ENCODE measurements at regions not wholly inside any gene's neighbourhood (a gene's known extent, or its start where the extent isn't known, plus 50 kb on each side); places are given as distances from the start of the nearest gene placed in this dataset.

DNA sequence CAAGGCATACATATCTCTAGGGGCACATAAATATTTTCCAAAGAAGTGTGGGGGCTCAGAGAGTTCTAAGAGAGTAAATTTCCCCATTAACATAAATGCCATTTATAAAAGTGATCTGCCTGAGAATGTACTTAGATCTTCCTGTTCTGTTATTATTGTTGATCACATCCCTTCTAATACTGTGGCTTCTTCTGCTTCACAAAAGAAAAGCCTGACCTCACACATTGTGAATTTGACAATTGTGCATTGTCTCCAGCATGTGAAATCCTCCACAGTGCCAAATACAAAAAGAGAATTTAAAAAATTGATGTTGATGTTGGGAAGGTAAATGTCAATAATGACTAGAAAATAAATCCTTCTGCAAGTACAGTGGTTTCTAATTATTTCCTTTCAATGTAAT, 330.5 kb upstream of the LRIG3 start:
- no peak overlapping the region for H3K27ac ChIP-seq
- no peaks in the 10 kb centered on the region for H3K36me3 ChIP-seq
- intact Hi-C loops (cut with DNase I; ENCODE audit: low total_unique reads), result no loop called here
- no peak overlapping the region for H3K4me3 ChIP-seq
- no peak for DNase-seq
- TF ChIP-seq POLR2A (IDR thresholded peaks at IDR 0.05) (no peak), POLR2AphosphoS5 (IDR thresholded peaks at IDR 0.05) (no peak)
- peaks cover 0 to 21% (median 12%) of the 10 kb centered on the region in 4 donors for H3K9me3 ChIP-seq
- no peaks in the 10 kb centered on the region for H3K27me3 ChIP-seq
- no peaks in the 10 kb centered on the region for H3K4me1 ChIP-seq

DNA sequence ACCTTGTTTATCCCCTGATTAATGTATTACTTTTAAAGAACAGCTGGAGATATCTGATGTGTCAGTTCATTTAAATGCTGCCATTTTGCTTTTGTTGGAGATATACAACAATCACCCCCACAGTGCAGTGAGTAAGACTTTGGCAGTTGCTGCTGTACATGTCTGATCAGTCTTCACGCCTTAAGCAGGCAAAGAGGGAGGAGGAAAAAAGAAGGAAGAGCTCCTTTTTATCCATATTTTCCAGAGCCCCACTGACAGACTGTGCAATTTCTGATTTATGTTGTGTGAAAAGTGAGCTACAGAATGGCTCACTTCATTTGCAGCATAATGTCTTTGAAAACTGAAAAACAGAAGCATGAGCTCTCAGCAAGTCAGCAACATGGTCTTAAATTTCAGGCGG, 319.7 kb upstream of the LRIG3 start:
- 77 to 92% (median 83%) methylated on average over 2 of the region's 2 CpGs for WGBS, 5 donors
- Histone ChIP-seq H3K4me1 (no peaks in the 10 kb centered on the region), H3K27me3 (no peaks in the 10 kb centered on the region), H3K9me3 (no peaks in the 10 kb centered on the region), H3K36me3 (no peaks in the 10 kb centered on the region), H3K4me3 (no peak overlapping the region), H3K27ac (no peak overlapping the region)
- intact Hi-C loops (cut with DNase I; ENCODE audit: low total_unique reads), result no loop called here
- TF ChIP-seq POLR2A (IDR thresholded peaks at IDR 0.05) (no peak), EP300 (IDR thresholded peaks at IDR 0.05) (no peak), POLR2AphosphoS5 (IDR thresholded peaks at IDR 0.05) (no peak)
- TF ChIP-seq, protein P1, sequence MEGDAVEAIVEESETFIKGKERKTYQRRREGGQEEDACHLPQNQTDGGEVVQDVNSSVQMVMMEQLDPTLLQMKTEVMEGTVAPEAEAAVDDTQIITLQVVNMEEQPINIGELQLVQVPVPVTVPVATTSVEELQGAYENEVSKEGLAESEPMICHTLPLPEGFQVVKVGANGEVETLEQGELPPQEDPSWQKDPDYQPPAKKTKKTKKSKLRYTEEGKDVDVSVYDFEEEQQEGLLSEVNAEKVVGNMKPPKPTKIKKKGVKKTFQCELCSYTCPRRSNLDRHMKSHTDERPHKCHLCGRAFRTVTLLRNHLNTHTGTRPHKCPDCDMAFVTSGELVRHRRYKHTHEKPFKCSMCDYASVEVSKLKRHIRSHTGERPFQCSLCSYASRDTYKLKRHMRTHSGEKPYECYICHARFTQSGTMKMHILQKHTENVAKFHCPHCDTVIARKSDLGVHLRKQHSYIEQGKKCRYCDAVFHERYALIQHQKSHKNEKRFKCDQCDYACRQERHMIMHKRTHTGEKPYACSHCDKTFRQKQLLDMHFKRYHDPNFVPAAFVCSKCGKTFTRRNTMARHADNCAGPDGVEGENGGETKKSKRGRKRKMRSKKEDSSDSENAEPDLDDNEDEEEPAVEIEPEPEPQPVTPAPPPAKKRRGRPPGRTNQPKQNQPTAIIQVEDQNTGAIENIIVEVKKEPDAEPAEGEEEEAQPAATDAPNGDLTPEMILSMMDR (IDR thresholded peaks at IDR 0.05), result no peak
- DNase-seq, result no peak

DNA sequence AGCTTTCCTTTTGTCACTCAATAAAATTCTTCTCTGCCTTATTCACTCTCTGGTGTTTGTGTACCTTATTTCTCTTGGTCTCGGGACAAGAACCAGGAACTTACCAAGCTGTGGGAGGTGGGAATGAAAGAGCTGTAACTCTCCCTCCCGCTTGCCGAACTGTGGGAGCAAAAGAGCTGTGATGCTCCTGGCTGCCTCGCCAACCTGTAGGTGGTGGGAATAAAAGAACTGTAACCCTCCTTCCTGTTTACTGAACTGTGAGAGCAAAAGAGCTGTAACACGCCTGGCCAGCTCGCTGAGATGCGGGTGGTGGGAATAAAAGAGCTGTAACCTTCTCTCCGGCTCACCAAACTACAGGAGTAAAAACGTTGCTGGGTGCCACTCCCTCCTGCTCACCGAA, 314.1 kb upstream of the LRIG3 start:
- no peaks in the 10 kb centered on the region for H3K36me3 ChIP-seq
- no peaks in the 10 kb centered on the region for H3K4me1 ChIP-seq
- no peaks in the 10 kb centered on the region for H3K27me3 ChIP-seq
- H3K4me3 ChIP-seq, result no peak overlapping the region
- TF ChIP-seq POLR2AphosphoS5 (IDR thresholded peaks at IDR 0.05) (no peak), EP300 (IDR thresholded peaks at IDR 0.05) (no peak), POLR2A (IDR thresholded peaks at IDR 0.05) (no peak)
- TF ChIP-seq, protein P1 (IDR thresholded peaks at IDR 0.05), result no peak
- intact Hi-C loops (cut with DNase I; ENCODE audit: low total_unique reads), result no loop called here
- H3K27ac ChIP-seq, result no peak overlapping the region
- WGBS, 5 donors, result 88 to 94% (median 90%) methylated on average over 10 of the region's 10 CpGs
- no peaks in the 10 kb centered on the region for H3K9me3 ChIP-seq
- DNase-seq, result no peak

DNA sequence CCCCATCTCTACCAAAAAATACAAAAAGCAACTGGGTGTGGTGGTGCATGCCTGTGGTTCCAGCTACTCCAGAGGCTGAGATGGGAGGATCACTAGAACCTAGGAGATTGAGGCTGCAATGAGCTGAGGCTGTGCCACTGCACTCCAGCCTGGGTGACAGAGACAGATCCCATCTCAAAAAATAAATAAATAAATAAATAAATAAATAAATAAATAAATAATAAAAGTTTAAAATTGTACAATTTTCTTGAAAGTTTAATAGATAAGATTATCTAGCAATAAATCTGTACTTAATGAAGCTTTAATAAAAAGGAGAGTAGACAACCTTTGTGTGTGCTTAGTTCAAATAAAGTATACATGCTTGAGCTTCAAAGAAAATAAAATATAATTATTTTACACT, 310.0 kb upstream of the LRIG3 start:
- Histone ChIP-seq H3K9me3 (no peaks in the 10 kb centered on the region), H3K27me3 (no peaks in the 10 kb centered on the region), H3K4me3 (no peak overlapping the region), H3K36me3 (no peaks in the 10 kb centered on the region), H3K4me1 (no peaks in the 10 kb centered on the region), H3K27ac (no peak overlapping the region)
- TF ChIP-seq POLR2A (IDR thresholded peaks at IDR 0.05), result no peak
- no peak for TF ChIP-seq POLR2AphosphoS5 (IDR thresholded peaks at IDR 0.05)
- TF ChIP-seq, protein P1 (IDR thresholded peaks at IDR 0.05), result no peak
- no peak for TF ChIP-seq EP300 (IDR thresholded peaks at IDR 0.05)
- DNase-seq, result no peak
- intact Hi-C loops (cut with DNase I; ENCODE audit: low total_unique reads), result no loop called here

DNA sequence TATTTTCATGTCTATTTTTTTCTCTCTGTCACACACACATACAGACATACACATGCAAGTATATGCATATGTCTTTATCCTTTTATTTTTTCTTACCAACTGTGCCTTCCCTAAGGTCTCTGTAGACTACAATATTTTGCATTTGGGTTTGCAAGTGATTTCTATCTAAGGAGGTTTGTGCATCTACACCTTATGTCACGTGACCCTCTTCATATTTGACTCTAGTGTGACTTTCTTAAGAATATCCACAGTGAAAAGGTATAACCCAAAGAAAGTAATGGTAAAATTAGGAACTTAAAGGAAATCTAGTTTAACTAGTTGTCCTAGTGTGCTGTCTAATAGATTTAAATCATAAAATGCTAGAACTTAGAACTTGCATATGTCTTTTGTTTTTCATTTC, 298.8 kb upstream of the LRIG3 start:
- Histone ChIP-seq H3K27ac (no peak overlapping the region), H3K36me3 (no peaks in the 10 kb centered on the region), H3K4me3 (no peak overlapping the region), H3K27me3 (no peaks in the 10 kb centered on the region), H3K9me3 (no peaks in the 10 kb centered on the region), H3K4me1 (no peaks in the 10 kb centered on the region)
- WGBS, 5 donors, result 83 to 94% (median 90%) methylated on average over 1 of the region's 1 CpG
- TF ChIP-seq POLR2AphosphoS5 (IDR thresholded peaks at IDR 0.05) (no peak), EP300 (IDR thresholded peaks at IDR 0.05) (no peak), POLR2A (IDR thresholded peaks at IDR 0.05) (no peak)
- TF ChIP-seq, protein P1 (IDR thresholded peaks at IDR 0.05), result no peak
- intact Hi-C loops (cut with DNase I; ENCODE audit: low total_unique reads), result no loop called here
- no peak for DNase-seq

Data from stomach (tissue), 8 donors.